ENCODE measurements at regions not wholly inside any gene's neighbourhood (a gene's known extent, or its start where the extent isn't known, plus 50 kb on each side); places are given as distances from the start of the nearest gene placed in this dataset.
"Not testable (repeated sequence)": the region's sequence is repeated elsewhere in the genome, so short reads cannot be mapped to it uniquely, and the experiment has no call there.

DNA sequence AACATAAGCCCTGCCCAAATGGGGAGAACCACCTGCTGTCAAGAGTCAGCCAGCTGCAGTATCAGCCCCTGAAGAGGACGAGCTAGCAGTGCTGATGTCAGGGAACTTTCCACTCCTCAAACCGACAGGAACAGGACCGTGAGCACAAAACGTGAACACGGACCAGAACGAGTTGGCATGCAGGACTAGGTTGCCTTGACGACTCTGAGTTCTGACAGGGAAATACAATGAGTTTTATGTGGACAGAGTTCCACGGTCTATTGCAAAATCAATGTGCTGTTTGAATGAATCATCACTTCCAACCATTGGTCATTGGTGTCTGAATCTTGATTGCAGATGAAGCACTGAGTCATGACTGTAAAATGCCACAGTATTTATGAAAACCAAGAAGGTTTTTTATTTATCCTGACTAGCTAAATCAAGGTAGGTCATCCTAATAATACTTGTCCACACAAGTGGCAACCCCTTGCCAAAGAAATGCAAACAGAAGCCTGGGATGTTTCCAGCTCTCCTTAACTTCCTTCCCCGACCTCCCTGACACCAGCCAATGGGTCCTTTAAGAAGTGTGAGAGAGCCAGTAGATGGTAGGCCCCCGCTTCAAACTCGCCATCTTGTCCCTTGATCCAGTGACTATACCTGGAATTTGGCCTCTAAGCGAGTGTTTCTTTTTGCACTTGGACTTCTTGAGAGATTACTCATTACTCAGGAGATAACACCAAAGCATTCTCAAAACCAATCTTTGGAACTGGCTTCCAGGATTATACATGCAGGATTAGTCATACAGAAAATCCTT lies 119.6 kb downstream of the ASB7 start:
- no peak for DNase-seq

GRCh38 chr15:100722551-100723314 lies 120.3 kb downstream of the ASB7 start:
- DNase-seq = no peak

DNA sequence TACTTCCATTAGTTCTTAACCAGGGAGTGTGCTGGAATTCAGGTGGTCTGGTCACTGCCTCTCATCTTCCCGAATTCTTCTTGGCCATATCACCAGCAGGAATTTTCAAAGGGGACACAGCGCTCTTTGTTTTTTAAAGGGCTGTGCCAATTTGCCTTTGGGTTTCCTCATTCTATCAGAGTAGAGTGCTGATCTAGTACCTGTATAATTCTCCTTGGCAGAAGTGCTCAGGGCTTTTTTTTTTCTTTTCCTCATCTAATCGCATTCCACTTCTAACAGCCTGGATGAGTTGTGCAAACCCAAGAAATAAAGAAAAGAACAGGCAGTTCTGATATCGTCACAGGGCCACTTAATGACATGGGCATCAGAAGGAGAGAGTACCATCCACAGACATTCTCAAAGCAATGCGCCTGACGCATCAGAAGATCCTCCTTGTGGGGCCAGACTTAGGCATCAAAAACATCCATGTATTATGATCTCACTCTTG lies 121.0 kb downstream of the ASB7 start:
- no peak for DNase-seq

DNA sequence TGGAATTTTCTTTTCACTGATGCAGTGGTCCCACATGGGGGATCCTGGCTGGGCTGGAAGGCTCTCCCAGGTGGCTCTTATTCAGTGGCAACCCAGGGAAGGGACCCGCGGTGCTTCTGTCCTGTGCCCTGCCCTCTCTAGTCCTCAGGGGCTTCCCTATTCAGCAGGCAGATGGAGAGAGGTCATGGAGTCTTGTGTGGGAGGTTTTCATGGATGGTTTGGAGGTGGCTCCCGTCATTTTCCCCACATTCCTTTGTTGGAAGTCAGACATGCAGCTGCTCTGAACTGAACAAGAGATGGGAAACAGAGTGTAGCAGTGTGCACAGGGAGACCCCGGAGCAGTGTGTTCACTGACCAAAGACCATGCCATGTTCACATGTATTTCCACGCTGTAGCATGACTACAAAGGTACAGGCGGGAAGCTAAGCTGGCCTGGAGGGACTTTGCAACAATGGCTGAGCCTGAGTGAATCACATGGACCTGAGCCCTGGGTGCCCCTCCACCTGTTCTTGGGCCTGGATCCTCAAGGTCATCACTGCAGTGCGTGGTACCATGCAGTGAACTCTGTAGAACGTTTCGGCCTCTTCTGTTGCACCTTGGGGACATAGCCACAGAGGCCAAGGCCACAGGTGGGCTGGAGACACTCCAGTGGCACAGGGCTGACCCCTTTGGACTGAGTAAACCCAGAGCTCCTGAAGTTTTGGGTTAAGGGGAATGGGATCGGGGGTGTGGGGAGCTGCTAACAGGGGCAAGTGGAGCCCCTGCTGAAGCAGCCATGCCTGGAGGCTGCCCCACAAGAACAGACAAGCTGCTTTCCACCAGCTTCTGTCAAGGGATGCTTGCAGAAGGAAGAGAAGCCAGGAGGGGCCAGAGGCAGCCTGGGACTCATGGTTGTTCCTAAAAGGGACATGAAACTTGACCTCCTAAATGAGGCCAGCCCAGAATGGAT lies 123.0 kb downstream of the ASB7 start:
- no peak for DNase-seq

DNA sequence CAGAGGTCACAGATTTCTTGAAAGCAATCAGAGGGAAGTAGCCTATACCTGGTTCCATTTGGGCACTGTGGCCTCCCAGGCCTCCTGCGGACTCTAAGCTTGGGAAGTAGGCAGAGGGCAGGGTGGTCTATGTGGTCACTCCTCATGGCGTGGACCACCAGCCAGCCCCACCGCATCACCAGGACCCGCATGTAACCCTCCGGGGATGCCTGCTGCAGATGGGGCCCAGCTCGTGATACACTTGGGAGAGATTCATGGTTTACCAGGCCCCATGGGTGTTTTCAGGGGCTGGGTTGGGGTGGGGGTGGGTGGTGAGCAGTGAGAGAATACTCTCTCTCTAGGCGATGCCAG lies 123.7 kb downstream of the ASB7 start:
- DNase-seq = no peak

DNA sequence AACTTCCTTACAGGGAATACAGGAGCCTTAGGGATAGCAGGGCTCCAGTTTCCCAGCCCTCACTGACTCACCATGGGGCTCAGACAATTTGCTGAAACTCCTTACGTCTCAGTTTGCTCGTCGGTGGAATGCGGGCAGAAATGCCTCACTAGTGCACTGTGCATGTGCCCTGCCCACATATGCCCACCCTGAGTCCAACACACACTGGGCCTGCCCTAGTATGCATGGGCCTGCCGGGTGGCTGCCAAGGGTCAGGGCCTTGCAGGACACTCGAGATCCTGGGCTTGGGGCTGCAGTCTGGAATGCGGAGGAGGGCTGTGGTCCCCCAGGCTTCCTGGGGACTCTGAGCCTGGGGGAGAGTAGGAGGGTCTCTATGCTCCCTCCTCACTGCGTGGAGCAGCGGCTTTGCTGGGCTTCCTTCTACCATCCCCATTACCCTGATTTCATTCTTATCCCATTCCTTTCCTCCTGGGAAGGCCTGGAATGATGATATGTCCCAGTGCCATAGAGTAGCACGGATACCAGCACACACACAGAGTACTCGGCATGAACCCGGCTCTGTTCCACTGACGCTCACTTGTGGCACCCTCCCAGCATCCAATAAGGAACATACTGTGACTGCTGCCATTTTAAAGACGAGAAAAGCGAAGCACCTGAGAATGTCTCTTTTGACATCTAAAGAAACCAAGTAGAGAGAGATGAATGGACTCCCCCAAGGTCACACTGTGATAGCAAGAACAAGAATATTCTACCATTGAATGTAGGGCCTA lies 124.2 kb downstream of the ASB7 start:
- no peak for DNase-seq

- no peak for DNase-seq
These were observed 125.0 kb downstream of the ASB7 start for GRCh38 chr15:100727291-100727851.

- DNase-seq = no peak
These were observed 126.2 kb downstream of the ASB7 start for GRCh38 chr15:100728371-100729201.

- no peak for DNase-seq
These were observed 127.1 kb downstream of the ASB7 start for GRCh38 chr15:100729461-100729860.

GRCh38 chr15:100730129-100730528 lies 127.7 kb downstream of the ASB7 start:
- DNase-seq = no peak

- no peak for DNase-seq
These were observed 128.4 kb downstream of the ASB7 start for GRCh38 chr15:100730655-100731266.

DNA sequence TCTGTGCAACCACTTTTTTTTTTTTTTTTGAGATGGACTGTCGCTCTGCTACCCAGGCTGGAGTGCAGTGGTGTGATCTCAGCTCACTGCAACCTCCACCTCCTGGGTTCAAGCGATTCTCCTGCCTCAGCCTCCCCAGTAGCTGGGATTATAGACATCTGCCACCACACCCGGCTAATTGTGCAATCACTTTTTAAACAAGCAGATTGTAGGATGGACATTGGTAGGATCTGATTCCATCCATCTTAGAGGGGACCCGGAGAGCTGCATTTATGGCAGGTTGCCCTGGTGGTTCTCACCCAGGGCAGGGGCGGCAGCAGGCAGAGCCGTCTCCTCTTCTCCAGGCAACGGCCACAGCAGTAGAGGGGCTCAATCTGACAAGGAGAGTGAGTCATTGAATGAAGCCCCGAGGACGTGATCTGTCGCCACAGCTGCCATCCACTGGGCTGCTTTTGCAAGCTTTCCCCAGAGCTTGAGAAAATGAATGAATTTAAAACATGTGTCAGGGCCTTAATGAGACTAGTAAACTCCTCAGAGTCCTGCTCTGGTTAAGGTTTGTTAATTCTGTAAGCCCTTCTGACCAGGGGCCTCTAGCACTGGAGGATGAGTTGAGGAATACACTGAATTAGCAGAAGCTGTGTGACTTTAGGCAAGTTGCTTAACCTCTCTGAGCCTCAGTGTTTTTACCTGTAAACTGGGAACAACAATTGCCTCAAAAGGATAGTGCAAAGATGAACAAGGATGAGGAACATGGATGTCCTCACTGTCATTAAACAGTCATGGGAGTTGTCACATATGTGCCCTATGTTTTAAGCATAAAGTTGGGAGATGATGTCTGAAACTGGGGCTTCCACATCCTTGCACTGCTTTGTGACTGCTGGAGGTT lies 129.1 kb downstream of the ASB7 start:
- DNase-seq = no peak

- no peak for DNase-seq
These were observed 130.0 kb downstream of the ASB7 start for GRCh38 chr15:100732211-100733055.

DNA sequence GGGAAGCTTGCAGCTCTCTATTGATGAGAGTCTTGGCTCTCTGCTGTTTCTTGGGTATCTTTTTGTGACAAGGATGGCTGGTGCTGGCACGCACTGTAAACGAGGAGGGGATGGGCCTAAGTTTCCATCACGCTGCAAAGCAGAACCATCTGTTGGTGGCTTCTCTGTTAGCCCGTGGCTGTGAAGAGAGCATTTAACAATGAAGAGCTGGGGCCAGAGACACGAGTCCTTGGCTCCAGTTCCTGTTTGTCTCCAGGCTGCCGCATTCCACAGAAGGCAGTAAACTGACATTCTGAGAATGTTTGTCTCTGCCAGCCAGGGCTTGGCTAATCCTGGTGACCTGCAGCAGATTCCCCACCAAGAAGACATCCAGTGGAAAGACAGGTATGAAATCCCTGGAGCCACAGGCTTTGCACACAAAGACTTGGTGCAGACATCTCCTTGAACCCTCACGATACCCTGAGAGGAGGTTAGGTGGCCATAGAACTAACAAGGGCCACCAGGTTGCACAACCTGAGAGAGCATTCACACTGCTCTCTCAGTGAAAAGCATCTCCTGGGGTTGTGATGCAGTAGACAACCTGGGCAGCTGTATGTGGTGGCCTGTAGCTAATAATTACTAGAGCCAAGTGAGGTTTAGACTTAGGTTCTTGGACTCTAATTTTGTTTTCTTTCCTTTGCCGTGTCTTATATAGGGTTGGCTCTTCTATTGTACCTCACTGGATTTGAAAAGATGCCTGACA lies 130.9 kb downstream of the ASB7 start:
- no peak for DNase-seq

GRCh38 chr15:100733843-100734185 lies 131.4 kb downstream of the ASB7 start:
- not testable (repeated sequence) for DNase-seq

DNA sequence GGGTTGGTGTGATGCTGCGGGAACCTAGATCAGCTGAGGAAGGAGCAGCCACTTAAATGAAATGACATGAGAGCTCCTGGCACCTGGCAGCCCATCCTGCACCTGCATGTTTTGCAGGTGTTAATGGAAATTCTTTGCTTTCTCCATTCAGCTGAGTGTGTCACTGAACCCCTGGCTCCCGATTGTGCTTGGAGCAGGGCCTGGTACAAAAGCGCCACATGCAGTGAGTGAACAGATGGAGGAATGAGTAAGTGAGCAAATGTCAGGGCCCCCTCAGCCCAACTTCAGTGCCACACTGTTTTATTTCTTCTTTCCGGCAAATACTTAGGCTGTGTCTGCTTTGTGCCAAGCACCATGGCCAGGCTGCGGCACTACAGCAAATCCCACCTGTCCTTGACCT lies 132.2 kb downstream of the ASB7 start:
- no peak for DNase-seq

- no peak for DNase-seq
These were observed 133.0 kb downstream of the ASB7 start for GRCh38 chr15:100735129-100736053.

Measured in NCI-H2081 treated with DMSO at 0.1 percent for 48 hours (cell line).